ENCODE measurements at regions not wholly inside any gene's neighbourhood (a gene's known extent, or its start where the extent isn't known, plus 50 kb on each side); places are given as distances from the start of the nearest gene placed in this dataset.

GRCh38 chr11:116517584-116517983 is 255.2 kb downstream of the BUD13 start (continued):
- TF ChIP-seq E2F6 (IDR thresholded peaks at IDR 0.05; ENCODE audit: borderline replicate concordance, low read depth): no peak
- TF ChIP-seq RNF2 (IDR thresholded peaks at IDR 0.05; ENCODE audit: borderline replicate concordance, low read depth): no peak
- no peak for TF ChIP-seq HEYL (CRISPR knock-in tag; IDR thresholded peaks at IDR 0.05)
- no peak for TF ChIP-seq CBX8 (IDR thresholded peaks at IDR 0.05)
- TF ChIP-seq BHLHE40 (IDR thresholded peaks at IDR 0.05; ENCODE audit: low read depth, low read length): no peak
- TF ChIP-seq EHMT2 (IDR thresholded peaks at IDR 0.05; ENCODE audit: low read depth): no peak
- no peak for TF ChIP-seq CHD2 (IDR thresholded peaks at IDR 0.05; ENCODE audit: low read length, partially characterized antibody)
- TF ChIP-seq, protein P1, sequence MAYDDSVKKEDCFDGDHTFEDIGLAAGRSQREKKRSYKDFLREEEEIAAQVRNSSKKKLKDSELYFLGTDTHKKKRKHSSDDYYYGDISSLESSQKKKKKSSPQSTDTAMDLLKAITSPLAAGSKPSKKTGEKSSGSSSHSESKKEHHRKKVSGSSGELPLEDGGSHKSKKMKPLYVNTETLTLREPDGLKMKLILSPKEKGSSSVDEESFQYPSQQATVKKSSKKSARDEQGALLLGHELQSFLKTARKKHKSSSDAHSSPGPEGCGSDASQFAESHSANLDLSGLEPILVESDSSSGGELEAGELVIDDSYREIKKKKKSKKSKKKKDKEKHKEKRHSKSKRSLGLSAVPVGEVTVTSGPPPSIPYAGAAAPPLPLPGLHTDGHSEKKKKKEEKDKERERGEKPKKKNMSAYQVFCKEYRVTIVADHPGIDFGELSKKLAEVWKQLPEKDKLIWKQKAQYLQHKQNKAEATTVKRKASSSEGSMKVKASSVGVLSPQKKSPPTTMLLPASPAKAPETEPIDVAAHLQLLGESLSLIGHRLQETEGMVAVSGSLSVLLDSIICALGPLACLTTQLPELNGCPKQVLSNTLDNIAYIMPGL (CRISPR knock-in tag; IDR thresholded peaks at IDR 0.05; ENCODE audit: borderline replicate concordance): no peak
- TF ChIP-seq PHF8 (IDR thresholded peaks at IDR 0.05; ENCODE audit: borderline replicate concordance, low read depth): no peak
- TF ChIP-seq, protein P2, sequence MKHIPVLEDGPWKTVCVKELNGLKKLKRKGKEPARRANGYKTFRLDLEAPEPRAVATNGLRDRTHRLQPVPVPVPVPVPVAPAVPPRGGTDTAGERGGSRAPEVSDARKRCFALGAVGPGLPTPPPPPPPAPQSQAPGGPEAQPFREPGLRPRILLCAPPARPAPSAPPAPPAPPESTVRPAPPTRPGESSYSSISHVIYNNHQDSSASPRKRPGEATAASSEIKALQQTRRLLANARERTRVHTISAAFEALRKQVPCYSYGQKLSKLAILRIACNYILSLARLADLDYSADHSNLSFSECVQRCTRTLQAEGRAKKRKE (CRISPR knock-in tag; IDR thresholded peaks at IDR 0.05; ENCODE audit: low read depth): no peak

GRCh38 chr11:116517077-116517476 is 255.7 kb downstream of the BUD13 start:
- ATAC-seq (no peak), DNase-seq (ENCODE audit: low read depth in 1 of 2, low spot score in 1 of 2) (no peak), FAIRE-seq (no peak)
- CTCF ChIA-PET: interaction anchor here (1.0 kb wide), 1 partner anchor 121 kb away, joined by 3 read pairs; no protein-coding TSS in a partner anchor
- no peaks in the 10 kb centered on the region for H3K4me1 ChIP-seq
- WGBS (ENCODE audit: missing lambda C conversion rate): 10% methylated on average over 4 of the region's 4 CpGs
- H3K4me2 ChIP-seq: no peak overlapping the region
- H3K27ac ChIP-seq: no peak overlapping the region
- POLR2A ChIA-PET: no interaction called here
- no peak for TF ChIP-seq RARB (CRISPR knock-in tag; IDR thresholded peaks at IDR 0.05)
- no peak for TF ChIP-seq SREBF2 (IDR thresholded peaks at IDR 0.05)
- TF ChIP-seq FOSB (CRISPR knock-in tag; IDR thresholded peaks at IDR 0.05): no peak
- no peak for TF ChIP-seq ZSCAN20 (CRISPR knock-in tag; IDR thresholded peaks at IDR 0.05)
- no peak for TF ChIP-seq KDM5A (IDR thresholded peaks at IDR 0.05)
- TF ChIP-seq RCOR1 (IDR thresholded peaks at IDR 0.05; ENCODE audit: low read depth, low read length): no peak
- no peak for TF ChIP-seq CBX8 (IDR thresholded peaks at IDR 0.05)
- no peak for TF ChIP-seq MAZ (IDR thresholded peaks at IDR 0.05; ENCODE audit: borderline replicate concordance, low read depth, low read length)
- no peak for TF ChIP-seq PHF8 (IDR thresholded peaks at IDR 0.05; ENCODE audit: borderline replicate concordance, low read depth)
- TF ChIP-seq HDAC2 (IDR thresholded peaks at IDR 0.05): no peak
- TF ChIP-seq JUN (IDR thresholded peaks at IDR 0.05): no peak
- TF ChIP-seq BCL3 (IDR thresholded peaks at IDR 0.05): no peak
- no peak for TF ChIP-seq GATA3 (IDR thresholded peaks at IDR 0.05; ENCODE audit: borderline replicate concordance)
- no peak for TF ChIP-seq HOXB13 (CRISPR knock-in tag; IDR thresholded peaks at IDR 0.05; ENCODE audit: low read depth)
- TF ChIP-seq USF2 (IDR thresholded peaks at IDR 0.05): no peak
- H3K9me3 ChIP-seq: no peaks in the 10 kb centered on the region
- H3K4me3 ChIP-seq: no peak overlapping the region
